Amniotic epithelial cell (primary cell): ENCODE measurements at regions not wholly inside any gene's neighbourhood (a gene's known extent, or its start where the extent isn't known, plus 50 kb on each side); places are given as distances from the start of the nearest gene placed in this dataset.
A peak's percentile ranks its signal among the peaks of the same experiment; 100 is the strongest.

ENCODE experiments used
- DNase-seq: peaks from one replicate; pipeline ENCODE4 v3.0.0-alpha.2; 2010; ENCODE audit warnings: low read depth

DNA sequence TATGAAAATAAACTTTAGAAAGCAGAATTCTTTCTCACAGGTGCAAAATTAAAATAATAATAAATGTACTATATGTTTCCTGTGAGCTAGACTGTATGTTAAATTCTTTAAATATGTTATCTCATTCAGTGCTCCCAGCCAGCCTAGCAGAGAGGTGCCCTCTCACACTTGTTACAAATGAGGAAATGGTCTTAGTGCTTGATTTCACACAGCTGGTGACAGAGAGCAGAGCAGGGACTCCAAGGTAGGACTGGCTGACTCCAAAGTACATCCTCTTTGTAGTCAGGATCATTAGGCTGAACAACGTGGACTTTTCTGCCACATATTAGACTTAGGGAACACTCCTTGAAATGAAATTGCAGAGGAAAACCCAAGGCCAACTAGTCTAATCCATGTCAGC lies 72.0 kb upstream of the HHIP start:
- DNase-seq, result no peak

DNA sequence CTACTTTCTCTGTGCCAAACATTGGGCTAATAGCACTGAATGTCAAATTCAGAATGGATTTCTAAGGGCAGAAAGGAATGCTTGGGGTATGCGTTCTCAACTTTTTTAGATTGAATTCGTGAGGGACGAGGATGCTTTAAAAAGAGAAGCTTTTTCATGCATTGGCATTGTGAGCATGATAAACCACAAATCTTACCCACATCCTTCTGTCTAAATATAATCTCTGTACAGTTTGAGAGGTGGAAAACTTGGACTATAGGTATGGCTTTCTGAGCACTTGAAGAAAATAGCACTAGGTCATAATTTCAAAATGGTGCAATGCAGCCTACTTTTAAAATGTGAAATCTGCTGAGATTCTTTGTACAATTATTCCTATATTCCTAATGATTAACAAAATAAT lies 71.4 kb upstream of the HHIP start:
- DNase-seq, result no peak

DNA sequence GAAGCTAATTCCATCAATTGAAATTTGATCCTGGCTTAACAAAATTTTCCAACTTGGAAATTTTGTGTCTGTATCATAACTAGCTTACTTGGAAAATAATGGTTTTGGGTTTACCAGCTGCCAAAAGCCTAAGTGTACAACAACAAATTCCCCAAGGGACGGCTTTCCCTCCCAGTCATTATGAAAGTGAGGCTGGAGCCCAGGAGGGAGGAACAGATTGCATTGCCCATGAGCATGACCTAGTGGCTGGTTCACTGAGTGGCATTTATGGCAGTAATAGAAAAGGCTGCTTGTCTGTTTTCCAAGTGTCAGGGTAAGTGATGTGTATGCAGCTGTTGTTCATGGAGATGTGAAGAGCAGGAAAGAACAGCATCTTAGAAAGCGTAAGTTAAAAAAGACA lies 70.8 kb upstream of the HHIP start:
- no peak for DNase-seq

DNA sequence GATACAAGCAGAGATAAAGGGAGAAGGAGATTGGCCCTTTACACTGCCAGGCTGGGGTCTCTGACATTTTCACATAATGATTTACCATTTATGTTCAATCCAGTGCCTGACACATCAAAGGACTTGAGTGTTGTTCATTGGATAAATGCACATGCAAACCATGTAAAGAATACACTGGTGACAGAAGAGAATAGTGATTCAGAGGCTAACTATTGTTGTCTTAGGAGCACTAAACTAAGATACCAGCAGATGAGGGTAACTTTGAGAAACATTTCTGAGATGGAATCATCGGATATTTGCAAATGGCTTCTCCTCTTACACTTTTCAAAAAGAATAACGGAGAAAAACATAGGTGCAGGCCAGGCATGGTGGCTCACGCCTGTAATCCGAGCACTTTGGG lies 67.3 kb upstream of the HHIP start:
- DNase-seq, result no peak

DNA sequence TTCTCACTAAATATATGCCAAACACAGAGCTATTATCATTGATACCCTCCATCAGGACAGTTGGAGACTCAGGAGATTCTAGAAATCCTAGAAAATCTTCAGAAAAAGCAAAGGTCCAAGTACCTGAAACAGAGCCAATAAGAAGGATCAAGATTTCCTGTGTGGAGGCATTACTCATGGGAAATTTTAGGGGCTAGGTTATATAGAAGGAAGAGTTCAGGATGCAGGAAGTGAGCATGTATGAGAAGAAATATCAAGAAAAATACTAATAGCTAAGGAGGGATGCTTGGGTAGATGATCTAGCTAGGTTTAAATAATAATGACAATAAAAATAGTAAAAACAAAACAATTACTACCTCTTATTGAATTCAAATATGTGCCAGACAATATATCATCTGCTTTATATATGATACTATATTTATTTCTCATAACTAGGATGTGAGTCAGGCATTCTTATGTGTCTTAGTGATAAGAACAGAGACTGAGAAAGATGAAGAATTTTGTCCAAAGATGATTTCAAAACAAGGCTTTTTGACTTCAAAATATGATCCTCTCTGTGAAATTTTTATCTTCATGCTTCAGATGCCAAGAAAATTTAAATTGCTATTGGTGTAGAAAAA lies 66.4 kb upstream of the HHIP start:
- DNase-seq, result peak; percentile 63

DNA sequence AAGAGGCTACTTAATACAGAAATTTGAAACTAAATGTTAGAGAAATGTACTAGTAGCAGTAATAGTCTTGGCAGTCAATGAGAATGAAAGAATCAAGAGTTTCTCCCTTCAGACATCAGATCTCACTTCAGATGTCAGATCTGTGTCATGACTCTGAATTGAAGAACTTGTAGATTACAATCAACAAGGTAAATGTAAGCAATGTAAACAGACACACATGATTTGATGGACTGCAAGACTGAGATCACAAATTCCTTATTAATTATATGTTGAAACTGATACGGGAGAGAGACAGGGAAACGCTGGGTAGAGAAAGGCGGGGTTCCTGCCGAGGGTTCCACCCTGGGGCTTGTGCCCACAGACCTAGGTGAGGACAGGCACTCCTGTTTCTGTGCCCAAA lies 65.5 kb upstream of the HHIP start:
- DNase-seq, result no peak

DNA sequence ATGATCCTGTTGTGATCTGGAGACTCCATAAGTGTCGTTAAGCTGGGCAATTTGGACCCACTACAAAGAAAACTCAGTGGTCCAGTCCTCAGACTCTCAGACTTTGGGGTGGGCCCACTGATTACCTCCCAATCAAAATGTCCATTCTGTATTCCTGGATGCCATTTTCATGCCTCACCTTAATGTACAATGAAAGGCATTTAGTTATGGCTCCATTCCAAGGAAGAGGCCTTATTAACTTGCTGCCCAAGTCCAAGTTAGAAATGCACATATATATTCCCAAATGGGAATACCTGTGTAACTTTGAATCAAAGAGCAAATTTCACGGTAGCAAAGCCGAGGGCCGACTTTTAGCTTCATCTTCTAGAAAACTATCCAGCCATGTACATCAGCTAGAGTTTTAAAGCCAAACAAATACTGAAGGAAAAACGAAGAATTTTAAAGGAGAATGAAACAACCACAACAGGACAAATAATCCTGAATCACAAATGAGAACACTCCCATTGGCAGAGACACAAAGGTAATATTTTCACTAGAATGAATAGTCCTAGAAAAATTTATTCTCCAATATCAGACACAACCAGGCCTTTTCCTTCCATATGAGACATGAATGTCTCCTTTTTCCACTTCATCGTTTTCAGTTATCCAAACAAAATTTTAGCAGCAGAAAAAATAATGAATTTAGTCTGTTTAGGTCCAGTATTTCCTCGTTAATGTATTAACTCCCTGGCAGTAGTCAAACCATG lies 63.7 kb upstream of the HHIP start:
- DNase-seq, result no peak

DNA sequence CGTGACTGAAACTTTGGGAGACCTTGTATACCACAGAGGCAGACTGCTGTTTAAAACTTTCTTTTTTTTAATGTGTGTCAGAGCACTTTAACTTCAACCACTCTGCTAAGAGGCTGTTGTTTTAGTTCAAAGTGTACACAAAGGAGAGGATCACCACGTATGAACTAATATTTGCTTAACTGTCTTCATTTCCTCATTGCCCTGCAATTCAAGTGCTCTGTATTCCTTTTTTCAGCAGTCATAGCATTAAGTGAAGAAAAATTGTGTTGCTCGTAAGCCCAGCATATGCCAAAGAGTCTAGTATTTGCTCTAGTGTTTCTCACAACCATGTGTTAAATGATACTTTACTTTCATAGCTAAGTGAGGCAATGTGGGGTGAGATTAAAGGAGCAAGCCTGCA lies 63.0 kb upstream of the HHIP start:
- no peak for DNase-seq

DNA sequence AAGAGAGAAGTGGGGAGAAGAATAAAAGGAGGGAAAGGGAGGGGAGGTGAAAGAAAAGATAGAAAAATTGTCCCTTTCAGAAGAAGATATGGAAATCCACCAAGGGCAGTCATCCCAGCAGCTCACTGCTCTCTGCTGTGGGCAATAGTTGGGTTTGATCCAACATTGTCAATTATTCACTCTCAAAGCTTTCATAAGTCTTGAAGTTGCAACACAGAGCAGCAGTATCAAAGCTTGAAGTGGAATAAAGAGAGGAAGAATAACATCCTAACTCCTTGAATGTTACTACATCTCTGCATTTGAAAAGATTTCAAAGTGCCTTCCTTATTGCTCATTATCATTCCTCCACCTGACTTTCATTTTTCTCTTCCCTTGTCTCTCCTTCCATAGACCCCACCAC lies 62.3 kb upstream of the HHIP start:
- DNase-seq, result peak; percentile 84

DNA sequence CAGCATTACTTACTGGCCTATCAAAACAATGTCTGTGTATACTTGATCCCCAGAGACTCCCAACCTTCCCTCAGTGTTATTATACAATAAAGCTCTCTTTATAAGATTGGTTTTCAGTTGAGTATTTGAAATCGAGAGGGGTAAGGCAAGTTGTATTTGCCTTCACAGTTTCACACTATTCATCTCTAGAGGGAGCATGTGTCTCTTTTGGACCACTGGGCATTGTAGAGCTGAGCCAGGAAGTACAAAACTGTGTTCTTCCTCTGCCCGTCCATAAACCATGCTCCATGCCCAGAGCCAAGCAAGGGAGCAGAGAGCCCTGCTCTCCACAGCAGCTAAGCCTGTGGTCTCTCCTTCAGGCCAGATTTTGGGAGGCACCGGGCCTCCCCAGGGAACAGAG lies 61.5 kb upstream of the HHIP start:
- DNase-seq, result no peak

DNA sequence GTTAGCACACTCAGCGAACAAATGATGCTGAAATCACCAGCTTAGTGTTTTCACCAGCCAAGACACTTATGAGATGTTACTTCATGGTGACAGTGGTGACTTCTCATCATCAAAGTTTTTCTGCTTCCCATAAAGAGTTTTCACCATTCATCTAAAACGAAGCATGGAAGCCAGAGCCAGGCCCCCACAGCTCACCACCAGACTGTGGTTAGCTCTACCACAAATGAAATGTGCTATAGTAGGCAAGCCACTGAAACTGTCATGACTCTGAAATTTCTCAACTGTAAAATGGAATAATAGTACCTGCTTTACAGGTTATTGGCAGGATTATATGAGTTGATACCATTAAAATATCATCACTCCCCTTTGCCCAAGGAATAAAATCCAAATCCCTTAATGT lies 56.4 kb upstream of the HHIP start:
- no peak for DNase-seq

DNA sequence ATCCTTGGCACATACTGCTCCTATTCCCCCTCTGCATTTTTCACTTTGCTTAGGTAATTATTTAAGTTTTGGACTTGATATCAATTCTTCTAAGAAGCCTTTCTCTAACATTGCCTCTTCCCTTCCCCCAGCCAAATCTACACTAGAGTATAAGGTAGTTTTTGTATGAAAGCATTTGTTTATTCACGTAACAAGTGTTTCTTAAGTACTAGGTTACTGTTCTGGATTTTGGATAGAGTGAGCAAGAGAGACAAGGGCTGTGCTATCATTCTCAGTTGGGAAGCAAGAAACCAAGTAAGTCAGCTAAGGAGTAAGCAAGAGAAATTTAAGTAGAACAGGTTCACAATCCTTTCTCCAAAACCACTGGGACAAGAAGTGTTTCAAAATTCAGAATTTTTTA lies 55.9 kb upstream of the HHIP start:
- DNase-seq, result no peak

DNA sequence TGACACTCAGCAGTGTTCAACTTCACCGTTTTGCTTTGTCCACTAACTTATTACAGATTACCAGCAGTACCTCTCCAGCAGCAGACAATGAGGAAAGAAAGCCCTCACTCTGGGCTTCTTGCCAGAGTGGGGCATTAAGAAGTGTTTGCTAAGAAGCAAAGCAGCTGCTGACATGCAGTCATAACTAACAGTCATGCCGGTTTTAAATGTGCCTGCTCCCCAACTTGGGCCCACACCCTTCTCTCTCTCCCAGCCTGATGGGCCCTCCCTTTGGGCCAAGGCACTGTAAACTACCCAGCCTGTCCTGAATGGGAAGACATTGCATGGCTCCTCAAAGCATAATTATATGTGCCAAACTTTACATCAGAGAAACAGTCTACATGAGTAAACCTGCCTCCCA lies 54.6 kb upstream of the HHIP start:
- DNase-seq, result peak; percentile 89

DNA sequence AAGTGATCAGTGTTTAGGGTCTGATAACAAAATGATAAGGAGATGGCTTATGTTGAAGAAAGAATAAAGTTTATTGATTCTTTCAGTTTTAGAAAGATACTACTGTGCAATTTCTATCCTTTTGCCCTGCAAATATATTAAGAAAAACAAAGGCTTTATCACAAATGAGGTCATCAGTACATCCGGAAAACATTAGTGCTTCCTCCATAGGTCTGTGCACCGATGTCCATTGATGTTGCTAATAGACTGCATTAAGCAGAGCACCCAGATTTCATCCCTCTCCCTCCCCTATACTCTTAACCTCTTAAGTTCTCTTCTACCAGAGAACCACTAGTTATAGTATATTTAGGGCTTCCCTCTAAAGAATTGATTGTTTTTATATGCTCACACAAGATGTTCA lies 53.7 kb upstream of the HHIP start:
- no peak for DNase-seq

DNA sequence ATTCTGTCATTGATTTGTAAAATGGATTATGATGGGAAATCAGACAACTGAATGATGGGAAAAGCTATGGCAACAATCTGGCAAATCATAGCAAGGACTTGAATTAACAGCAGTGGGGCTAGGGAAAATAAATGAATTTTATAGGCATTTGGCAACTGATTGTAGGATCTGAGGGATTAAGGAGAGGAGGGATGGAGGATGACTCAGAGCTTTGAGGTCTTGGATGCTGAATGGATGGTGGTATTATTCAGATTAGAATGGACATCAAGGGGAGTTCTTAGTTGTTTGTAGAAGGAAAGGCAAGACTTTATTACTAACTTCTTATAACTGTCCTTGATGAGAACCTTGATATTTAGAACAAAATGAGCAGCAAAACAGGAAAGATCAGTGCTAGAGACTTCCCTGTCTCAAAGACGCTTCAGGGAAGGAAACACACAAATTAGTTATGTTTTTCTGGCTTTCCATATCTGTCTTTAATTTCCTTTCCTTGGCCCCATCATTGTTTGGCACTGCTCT lies 51.4 kb upstream of the HHIP start:
- DNase-seq, result peak; percentile 55

DNA sequence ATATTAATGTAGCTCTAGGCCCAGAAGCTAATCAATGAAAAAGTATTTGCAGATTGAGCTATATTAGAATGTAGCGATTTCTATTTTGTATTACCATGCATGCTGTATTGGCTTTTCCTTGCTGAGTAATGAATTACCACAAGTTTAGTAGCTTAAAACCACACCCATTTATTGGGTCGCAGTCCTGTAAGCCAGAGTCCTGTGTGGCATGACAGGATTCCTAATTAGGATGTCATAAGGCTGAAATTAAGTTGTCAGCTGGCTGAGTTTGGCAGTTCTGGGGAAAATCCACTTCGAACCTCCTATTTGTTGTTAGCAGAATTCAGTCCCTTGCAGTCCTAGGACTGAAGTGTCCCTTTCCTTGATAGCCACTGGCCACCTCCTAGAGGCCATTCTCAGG lies 50.3 kb upstream of the HHIP start:
- no peak for DNase-seq
